HCT116 (cell line): ENCODE measurements at regions not wholly inside any gene's neighbourhood (a gene's known extent, or its start where the extent isn't known, plus 50 kb on each side); places are given as distances from the start of the nearest gene placed in this dataset.

ENCODE experiments used
- CEBPB ChIP-seq: IDR thresholded peaks from 2 replicates; pipeline ENCODE4 v1.6.1; 2012; ENCODE audit warnings: low read depth
- EGR1 ChIP-seq: IDR thresholded peaks from 2 replicates; pipeline ENCODE4 v1.6.1; 2012; ENCODE audit warnings: low read depth
- EZH2 ChIP-seq: fragments of 200-600 bp; sonication (generic); IDR thresholded peaks from 2 replicates; pipeline ENCODE4 v1.6.1; 2017; ENCODE audit warnings: antibody characterized with exemption, mixed run types
- EZH2phosphoT487 ChIP-seq: fragments of 200-600 bp; IDR thresholded peaks from 2 replicates; pipeline ENCODE4 v1.6.1; 2018; ENCODE audit warnings: antibody characterized with exemption, borderline replicate concordance
- JUND ChIP-seq: IDR thresholded peaks from 2 replicates; pipeline ENCODE4 v1.6.1; 2012
- POLR2A ChIP-seq: IDR thresholded peaks from 2 replicates; pipeline ENCODE4 v1.7.0; 2011; ENCODE audit warnings: borderline replicate concordance; ENCODE audit not compliant: insufficient read depth, insufficient read length; ENCODE audit errors: extremely low read depth
- SP1 ChIP-seq: IDR thresholded peaks from 2 replicates; pipeline ENCODE4 v1.6.1; 2012; ENCODE audit warnings: low read depth
- ZNF274 ChIP-seq: fragments of 200-500 bp; sonication (Bioruptor generic); IDR thresholded peaks from 2 replicates; pipeline ENCODE4 v1.6.1; 2014; ENCODE audit warnings: mild to moderate bottlenecking, low read depth, low read length, inconsistent platforms
- TF ChIP-seq, protein P1 (sequence below), 3 experiments: fragments of 200-600 bp in 1 of 3; sonication (generic) in 1 of 3; IDR thresholded peaks in 2 of 3; conservative IDR thresholded peaks in 1 of 3; 2 replicates each; pipeline ENCODE4 v1.5.1; 2012 to 2017; ENCODE audit warnings: low read depth in 2 of 3, low read length in 2 of 3, antibody characterized with exemption in 1 of 3, borderline replicate concordance in 1 of 3, control low read depth in 1 of 3, mild to moderate bottlenecking in 1 of 3, mixed read lengths in 1 of 3, mixed run types in 1 of 3, moderate library complexity in 1 of 3; ENCODE audit not compliant: insufficient read depth in 1 of 3
- TF ChIP-seq, protein P2 (sequence below): IDR thresholded peaks from 2 replicates; pipeline ENCODE4 v1.6.1; 2012; ENCODE audit warnings: low read depth
- TF ChIP-seq, protein P3 (sequence below): IDR thresholded peaks from 2 replicates; pipeline ENCODE4 v1.6.1; 2012
- TF ChIP-seq, protein P4 (sequence below): IDR thresholded peaks from 2 replicates; pipeline ENCODE4 v1.6.1; 2012

DNA sequence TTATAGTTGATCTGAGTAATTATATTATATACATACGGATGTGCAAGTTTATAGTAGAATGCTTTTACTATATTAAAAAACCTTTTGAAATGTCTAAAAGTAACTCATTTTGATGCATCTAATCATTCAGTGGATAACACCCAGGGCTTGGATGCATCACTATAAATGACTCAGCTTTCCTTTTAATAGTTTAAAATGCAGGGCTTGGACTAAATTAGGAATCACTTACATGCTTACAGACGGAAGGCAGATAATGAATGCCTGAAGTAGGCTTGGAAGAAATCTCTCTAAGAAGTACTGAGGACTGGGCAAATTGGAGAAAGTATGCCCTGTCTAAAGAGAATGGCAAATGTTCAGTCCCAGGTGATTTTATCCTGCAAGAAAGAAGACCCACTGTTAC lies 362.5 kb upstream of the CCNH start:
- TF ChIP-seq, protein P1, sequence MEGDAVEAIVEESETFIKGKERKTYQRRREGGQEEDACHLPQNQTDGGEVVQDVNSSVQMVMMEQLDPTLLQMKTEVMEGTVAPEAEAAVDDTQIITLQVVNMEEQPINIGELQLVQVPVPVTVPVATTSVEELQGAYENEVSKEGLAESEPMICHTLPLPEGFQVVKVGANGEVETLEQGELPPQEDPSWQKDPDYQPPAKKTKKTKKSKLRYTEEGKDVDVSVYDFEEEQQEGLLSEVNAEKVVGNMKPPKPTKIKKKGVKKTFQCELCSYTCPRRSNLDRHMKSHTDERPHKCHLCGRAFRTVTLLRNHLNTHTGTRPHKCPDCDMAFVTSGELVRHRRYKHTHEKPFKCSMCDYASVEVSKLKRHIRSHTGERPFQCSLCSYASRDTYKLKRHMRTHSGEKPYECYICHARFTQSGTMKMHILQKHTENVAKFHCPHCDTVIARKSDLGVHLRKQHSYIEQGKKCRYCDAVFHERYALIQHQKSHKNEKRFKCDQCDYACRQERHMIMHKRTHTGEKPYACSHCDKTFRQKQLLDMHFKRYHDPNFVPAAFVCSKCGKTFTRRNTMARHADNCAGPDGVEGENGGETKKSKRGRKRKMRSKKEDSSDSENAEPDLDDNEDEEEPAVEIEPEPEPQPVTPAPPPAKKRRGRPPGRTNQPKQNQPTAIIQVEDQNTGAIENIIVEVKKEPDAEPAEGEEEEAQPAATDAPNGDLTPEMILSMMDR (IDR thresholded peaks at IDR 0.05 in 2 of 3, conservative IDR thresholded peaks at IDR 0.05 in 1 of 3; ENCODE audit: borderline replicate concordance in 1 of 3, insufficient read depth in 1 of 3, low read depth in 2 of 3, low read length in 2 of 3), result no peak
- no peak for TF ChIP-seq ZNF274
- no peak for TF ChIP-seq EGR1
- TF ChIP-seq EZH2phosphoT487, result no peak
- no peak for TF ChIP-seq POLR2A
- TF ChIP-seq SP1, result no peak
- TF ChIP-seq EZH2, result no peak
- TF ChIP-seq, protein P2, sequence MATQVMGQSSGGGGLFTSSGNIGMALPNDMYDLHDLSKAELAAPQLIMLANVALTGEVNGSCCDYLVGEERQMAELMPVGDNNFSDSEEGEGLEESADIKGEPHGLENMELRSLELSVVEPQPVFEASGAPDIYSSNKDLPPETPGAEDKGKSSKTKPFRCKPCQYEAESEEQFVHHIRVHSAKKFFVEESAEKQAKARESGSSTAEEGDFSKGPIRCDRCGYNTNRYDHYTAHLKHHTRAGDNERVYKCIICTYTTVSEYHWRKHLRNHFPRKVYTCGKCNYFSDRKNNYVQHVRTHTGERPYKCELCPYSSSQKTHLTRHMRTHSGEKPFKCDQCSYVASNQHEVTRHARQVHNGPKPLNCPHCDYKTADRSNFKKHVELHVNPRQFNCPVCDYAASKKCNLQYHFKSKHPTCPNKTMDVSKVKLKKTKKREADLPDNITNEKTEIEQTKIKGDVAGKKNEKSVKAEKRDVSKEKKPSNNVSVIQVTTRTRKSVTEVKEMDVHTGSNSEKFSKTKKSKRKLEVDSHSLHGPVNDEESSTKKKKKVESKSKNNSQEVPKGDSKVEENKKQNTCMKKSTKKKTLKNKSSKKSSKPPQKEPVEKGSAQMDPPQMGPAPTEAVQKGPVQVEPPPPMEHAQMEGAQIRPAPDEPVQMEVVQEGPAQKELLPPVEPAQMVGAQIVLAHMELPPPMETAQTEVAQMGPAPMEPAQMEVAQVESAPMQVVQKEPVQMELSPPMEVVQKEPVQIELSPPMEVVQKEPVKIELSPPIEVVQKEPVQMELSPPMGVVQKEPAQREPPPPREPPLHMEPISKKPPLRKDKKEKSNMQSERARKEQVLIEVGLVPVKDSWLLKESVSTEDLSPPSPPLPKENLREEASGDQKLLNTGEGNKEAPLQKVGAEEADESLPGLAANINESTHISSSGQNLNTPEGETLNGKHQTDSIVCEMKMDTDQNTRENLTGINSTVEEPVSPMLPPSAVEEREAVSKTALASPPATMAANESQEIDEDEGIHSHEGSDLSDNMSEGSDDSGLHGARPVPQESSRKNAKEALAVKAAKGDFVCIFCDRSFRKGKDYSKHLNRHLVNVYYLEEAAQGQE, result no peak
- TF ChIP-seq CEBPB, result no peak
- TF ChIP-seq, protein P3, sequence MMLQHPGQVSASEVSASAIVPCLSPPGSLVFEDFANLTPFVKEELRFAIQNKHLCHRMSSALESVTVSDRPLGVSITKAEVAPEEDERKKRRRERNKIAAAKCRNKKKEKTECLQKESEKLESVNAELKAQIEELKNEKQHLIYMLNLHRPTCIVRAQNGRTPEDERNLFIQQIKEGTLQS, result no peak
- TF ChIP-seq, protein P4, sequence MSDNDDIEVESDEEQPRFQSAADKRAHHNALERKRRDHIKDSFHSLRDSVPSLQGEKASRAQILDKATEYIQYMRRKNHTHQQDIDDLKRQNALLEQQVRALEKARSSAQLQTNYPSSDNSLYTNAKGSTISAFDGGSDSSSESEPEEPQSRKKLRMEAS, result no peak
- no peak for TF ChIP-seq JUND
